Psoas muscle (tissue), 7 donors: ENCODE measurements at regions not wholly inside any gene's neighbourhood (a gene's known extent, or its start where the extent isn't known, plus 50 kb on each side); places are given as distances from the start of the nearest gene placed in this dataset.

Experiments
- ATAC-seq, 4 donors: fragments of 200-7000 bp; cut with Tn5 transposase; one replicate each; pipeline ENCODE4 v1.9.1; 2020; ENCODE audit warnings: moderate library complexity in 3 of 4, mild to moderate bottlenecking in 2 of 4
- DNase-seq, 2 donors: peaks; one replicate each; pipeline ENCODE4 v3.0.0-alpha.2; 2020
- H3K27ac ChIP-seq: fragments of 200-600 bp; one replicate; pipeline ENCODE4 v1.8.0; 2022
- H3K27me3 ChIP-seq, 3 donors: fragments of 200-600 bp in 1 of 3; one replicate each; pipeline versions ENCODE4 v1.6.1 to v1.8.0; 2013 to 2022; ENCODE audit warnings: low read length in 2 of 3, mild to moderate bottlenecking in 2 of 3, moderate library complexity in 1 of 3; ENCODE audit not compliant: insufficient read depth in 3 of 3
- H3K36me3 ChIP-seq, 2 donors: fragments of 200-600 bp in 1 of 2; one replicate each; pipeline versions ENCODE4 v1.6.1 to v1.8.0; 2013 to 2022; ENCODE audit warnings: low read depth in 1 of 2, mild to moderate bottlenecking in 1 of 2, moderate library complexity in 1 of 2; ENCODE audit not compliant: insufficient read depth in 1 of 2
- H3K4me1 ChIP-seq: fragments of 200-600 bp; one replicate; pipeline ENCODE4 v1.8.0; 2022
- H3K4me3 ChIP-seq: fragments of 200-600 bp; one replicate; pipeline ENCODE4 v1.8.0; 2022; ENCODE audit warnings: mild to moderate bottlenecking
- H3K9me3 ChIP-seq: fragments of 200-600 bp; one replicate; pipeline ENCODE4 v1.8.0; 2022
- WGBS, 3 donors: extraction: QIAGEN DNeasy Blood & Tissue Kit; methylation state at CpG; one replicate each; pipeline versions ENCODE4 v1.1.6 to v1.1.7; 2013; 5-methylcytosine and 5-hydroxymethylcytosine counted together
- intact Hi-C, 2 donors: fragments of 100-400 bp; cut with DNase I; formaldehyde crosslinking; loops; one replicate each; pipeline versions ENCODE4 v1.11.0 to v1.14.2; 2022
- TF ChIP-seq, protein P1 (sequence below): fragments of 200-600 bp; IDR thresholded peaks from one replicate; pipeline ENCODE4 v1.8.0; 2022; ENCODE audit warnings: antibody characterized with exemption
- donor health status: healthy with polysubstance abuse.
- donor health status: DM: no; HTN: no; CAD: no; lungs with moderate emphysema.
- donor health status: Bipolar disorder and iron deficiency.
- donor health status: healthy.
- donor health status: DM: yes; HTN: yes; CAD: no.
- donor health status: DM: no; HTN: no; CAD: no.
- donor health status: DM: yes; HTN: yes; CAD: no.

DNA sequence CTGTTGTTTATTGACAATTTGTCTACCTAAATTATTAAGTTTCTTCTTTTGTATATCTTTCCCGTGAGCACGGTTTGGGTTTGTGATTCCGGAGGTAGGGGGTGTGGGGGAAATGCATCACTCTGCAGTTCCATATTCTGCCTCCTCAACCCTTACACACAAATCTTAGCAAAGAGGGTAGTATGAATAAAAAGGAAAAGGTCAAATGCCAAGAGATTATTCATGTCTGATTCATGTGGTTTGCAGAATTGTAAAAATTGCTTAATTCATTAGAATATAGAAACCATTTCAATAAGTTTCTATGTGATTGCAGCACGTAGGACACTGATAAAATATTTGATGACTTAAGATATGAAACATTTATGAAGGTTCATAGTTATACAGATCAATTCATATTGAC lies 601.9 kb downstream of the SEMA5A start:
- intact Hi-C loops: no loop called here
- Histone ChIP-seq H3K36me3 (no peaks in the 10 kb centered on the region), H3K4me1 (no peaks in the 10 kb centered on the region), H3K9me3 (peaks cover 7% of the 10 kb centered on the region), H3K4me3 (no peak overlapping the region), H3K27me3 (no peaks in the 10 kb centered on the region), H3K27ac (no peak overlapping the region)
- ATAC-seq: no peak
- DNase-seq: no peak
- WGBS, 3 donors: 78 to 82% (median 81%) methylated on average over 4 of the region's 4 CpGs
- TF ChIP-seq, protein P1, sequence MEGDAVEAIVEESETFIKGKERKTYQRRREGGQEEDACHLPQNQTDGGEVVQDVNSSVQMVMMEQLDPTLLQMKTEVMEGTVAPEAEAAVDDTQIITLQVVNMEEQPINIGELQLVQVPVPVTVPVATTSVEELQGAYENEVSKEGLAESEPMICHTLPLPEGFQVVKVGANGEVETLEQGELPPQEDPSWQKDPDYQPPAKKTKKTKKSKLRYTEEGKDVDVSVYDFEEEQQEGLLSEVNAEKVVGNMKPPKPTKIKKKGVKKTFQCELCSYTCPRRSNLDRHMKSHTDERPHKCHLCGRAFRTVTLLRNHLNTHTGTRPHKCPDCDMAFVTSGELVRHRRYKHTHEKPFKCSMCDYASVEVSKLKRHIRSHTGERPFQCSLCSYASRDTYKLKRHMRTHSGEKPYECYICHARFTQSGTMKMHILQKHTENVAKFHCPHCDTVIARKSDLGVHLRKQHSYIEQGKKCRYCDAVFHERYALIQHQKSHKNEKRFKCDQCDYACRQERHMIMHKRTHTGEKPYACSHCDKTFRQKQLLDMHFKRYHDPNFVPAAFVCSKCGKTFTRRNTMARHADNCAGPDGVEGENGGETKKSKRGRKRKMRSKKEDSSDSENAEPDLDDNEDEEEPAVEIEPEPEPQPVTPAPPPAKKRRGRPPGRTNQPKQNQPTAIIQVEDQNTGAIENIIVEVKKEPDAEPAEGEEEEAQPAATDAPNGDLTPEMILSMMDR: no peak

DNA sequence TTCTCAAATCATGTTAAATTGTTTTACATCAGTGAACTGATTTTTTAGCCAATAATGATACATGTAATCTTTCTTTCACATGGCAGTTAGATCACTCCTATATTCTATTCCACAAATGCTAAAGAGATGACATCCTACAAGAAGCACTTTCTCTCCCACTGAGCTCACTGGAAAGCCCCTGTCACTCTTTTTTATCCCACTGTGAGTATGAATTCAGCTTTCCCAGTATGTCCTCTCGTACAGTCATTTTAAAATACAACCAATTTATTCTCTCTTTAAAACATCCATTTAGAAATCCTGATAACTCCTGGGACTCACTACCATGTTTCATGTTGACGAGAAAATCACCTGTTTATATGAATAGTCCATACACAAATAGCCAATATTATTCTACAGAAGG lies 599.9 kb downstream of the SEMA5A start:
- Histone ChIP-seq H3K4me1 (no peaks in the 10 kb centered on the region), H3K9me3 (no peaks in the 10 kb centered on the region), H3K4me3 (no peak overlapping the region), H3K27me3 (no peaks in the 10 kb centered on the region), H3K27ac (no peak overlapping the region), H3K36me3 (no peaks in the 10 kb centered on the region)
- WGBS, 3 donors: 64 to 72% (median 66%) methylated on average over 2 of the region's 2 CpGs
- ATAC-seq (no peak), DNase-seq (no peak)
- intact Hi-C loops: no loop called here
- TF ChIP-seq, protein P1: no peak

DNA sequence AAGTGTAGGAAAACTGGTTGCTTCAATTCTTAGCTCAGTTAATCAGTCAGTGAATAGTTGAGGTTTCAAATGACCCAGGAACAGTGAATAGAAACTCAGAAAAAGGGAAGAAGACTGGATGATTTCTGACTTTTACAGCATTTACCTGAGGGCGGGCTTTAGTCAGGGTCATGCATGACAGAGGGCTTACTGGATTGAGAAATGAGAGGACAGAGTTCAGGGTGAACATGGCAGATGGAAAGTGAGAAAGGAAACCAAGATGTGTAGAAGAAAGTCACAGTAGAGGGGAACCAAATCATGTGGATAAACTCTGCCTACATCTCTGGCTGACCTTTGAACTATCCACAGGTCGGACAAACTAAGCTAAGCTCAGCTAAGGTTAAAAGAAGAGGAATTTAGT lies 596.0 kb downstream of the SEMA5A start:
- DNase-seq (no peak), ATAC-seq (no peak)
- no peak overlapping the region for H3K4me3 ChIP-seq
- no peaks in the 10 kb centered on the region for H3K36me3 ChIP-seq
- H3K27ac ChIP-seq: no peak overlapping the region
- intact Hi-C loops: no loop called here
- TF ChIP-seq, protein P1: no peak
- no peaks in the 10 kb centered on the region for H3K9me3 ChIP-seq
- H3K27me3 ChIP-seq: no peaks in the 10 kb centered on the region
- 63 to 79% (median 68%) methylated on average over 2 of the region's 2 CpGs for WGBS, 3 donors
- H3K4me1 ChIP-seq: no peaks in the 10 kb centered on the region

DNA sequence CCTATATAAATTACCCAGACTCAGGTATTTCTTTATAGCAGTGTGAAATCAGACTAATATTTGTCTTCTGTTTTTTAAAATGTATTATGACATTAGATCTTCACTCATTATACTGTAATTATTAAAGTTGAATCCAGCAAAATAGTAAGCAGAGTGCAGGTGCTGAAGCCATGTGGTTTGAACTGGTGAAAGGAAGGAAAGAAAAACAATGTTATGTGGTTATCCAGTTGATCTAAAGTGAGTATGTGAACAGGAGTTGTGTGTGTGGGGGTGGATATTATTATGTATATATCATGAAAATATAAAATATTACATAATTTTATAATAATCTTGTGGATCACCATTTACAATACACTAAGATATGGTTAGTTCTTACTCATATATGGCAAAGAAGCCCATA lies 593.7 kb downstream of the SEMA5A start:
- H3K27ac ChIP-seq: no peak overlapping the region
- H3K4me3 ChIP-seq: no peak overlapping the region
- intact Hi-C loops: no loop called here
- no peak for ATAC-seq
- H3K27me3 ChIP-seq: no peaks in the 10 kb centered on the region
- no peak for DNase-seq
- no peaks in the 10 kb centered on the region for H3K36me3 ChIP-seq
- no peaks in the 10 kb centered on the region for H3K4me1 ChIP-seq
- H3K9me3 ChIP-seq: no peaks in the 10 kb centered on the region
- TF ChIP-seq, protein P1: no peak

DNA sequence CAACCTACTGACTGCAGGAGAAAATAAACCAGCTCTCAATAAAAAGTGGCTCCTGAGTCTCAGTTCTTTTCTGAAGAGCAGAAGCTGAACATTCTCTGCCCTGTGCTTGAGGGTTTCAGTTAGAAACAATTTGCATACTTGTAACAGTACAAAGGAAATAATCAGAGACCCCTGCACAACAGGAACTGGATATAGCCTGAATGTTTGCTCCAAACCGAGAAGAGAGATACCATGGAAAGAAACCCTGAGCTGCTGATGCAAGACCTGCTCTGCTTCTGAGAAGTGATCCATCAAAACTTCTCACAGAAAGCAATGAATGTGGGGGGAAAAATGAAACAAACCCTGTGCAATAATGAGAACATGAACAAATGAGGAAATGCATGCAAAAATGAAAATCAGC lies 592.9 kb downstream of the SEMA5A start:
- DNase-seq (no peak), ATAC-seq (no peak)
- no peaks in the 10 kb centered on the region for H3K27me3 ChIP-seq
- H3K4me1 ChIP-seq: no peaks in the 10 kb centered on the region
- TF ChIP-seq, protein P1: no peak
- H3K36me3 ChIP-seq: no peaks in the 10 kb centered on the region
- H3K4me3 ChIP-seq: no peak overlapping the region
- no peaks in the 10 kb centered on the region for H3K9me3 ChIP-seq
- intact Hi-C loops: no loop called here
- H3K27ac ChIP-seq: no peak overlapping the region
- 37 to 63% (median 57%) methylated on average over 1 of the region's 1 CpG for WGBS, 3 donors
